Type B pancreatic cell (in vitro differentiated cells): ENCODE measurements at regions not wholly inside any gene's neighbourhood (a gene's known extent, or its start where the extent isn't known, plus 50 kb on each side); places are given as distances from the start of the nearest gene placed in this dataset.
"Not testable (repeated sequence)": the region's sequence is repeated elsewhere in the genome, so short reads cannot be mapped to it uniquely, and the experiment has no call there.

Experiments used
- DNase-seq: peaks from one replicate; pipeline ENCODE4 v3.0.0; 2021; ENCODE audit warnings: mixed read lengths; ENCODE audit not compliant: unreplicated experiment; ENCODE audit errors: extremely low spot score
- H3K27ac Mint-ChIP-seq: 2 replicates; pipeline ENCODE4 v1.8.0; 2021; ENCODE audit warnings: mild to moderate bottlenecking, mixed read lengths
- H3K27me3 Mint-ChIP-seq: 2 replicates; pipeline ENCODE4 v1.8.0; 2021; ENCODE audit warnings: mixed read lengths
- H3K36me3 Mint-ChIP-seq: 2 replicates; pipeline ENCODE4 v1.8.0; 2021; ENCODE audit warnings: mixed read lengths
- H3K4me1 Mint-ChIP-seq: one replicate; pipeline ENCODE4 v1.8.0; 2021; ENCODE audit warnings: mixed read lengths; ENCODE audit not compliant: unreplicated experiment
- H3K4me3 Mint-ChIP-seq: 2 replicates; pipeline ENCODE4 v1.8.0; 2021; ENCODE audit warnings: mild to moderate bottlenecking, mixed read lengths
- H3K9me3 Mint-ChIP-seq: 2 replicates; pipeline ENCODE4 v1.8.0; 2021; ENCODE audit warnings: mixed read lengths
- CTCF ChIP-seq: fragments of 200-600 bp; sonication (generic); conservative IDR thresholded peaks from 2 replicates; pipeline ENCODE4 v1.5.0; 2021; ENCODE audit warnings: antibody characterized with exemption, mild to moderate bottlenecking

DNA sequence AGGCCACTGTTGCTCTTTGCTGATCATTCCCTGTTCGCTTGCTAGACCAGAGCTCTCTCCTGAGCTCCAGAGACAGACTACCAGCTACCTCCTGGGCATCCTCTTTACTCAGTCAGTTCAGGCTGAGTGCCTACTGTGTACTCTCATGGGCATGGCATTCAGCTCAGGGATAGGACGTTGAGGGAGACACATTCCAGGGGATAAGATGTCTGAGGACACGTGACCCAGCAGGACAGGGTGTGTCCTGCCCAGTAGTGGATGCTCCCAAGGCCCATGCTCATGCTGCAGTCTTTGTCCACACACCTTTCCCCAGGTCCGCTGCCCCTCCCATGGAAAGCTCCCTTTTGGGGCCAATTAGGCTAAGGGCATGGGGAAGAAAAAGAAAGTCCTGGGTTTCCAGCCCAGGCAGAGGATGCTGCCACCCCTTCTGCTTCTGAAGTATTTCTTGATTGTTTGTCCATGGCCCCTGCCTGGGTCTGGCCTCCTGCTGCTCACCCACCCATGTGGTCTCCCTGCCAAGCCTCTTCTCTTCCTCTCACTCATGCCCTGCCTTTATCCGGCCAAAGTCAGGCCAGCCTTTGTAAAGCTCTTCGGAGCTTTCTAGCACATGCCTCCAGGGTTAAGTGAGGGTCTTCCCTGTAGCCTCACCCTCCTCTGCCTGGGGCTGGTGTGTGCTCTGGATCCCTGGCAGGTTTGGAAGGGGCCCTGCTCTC is 60.5 kb upstream of the PITX1 start:
- H3K27ac Mint-ChIP-seq = no peak overlapping the region
- peaks cover 33% of the 10 kb centered on the region for H3K27me3 Mint-ChIP-seq
- no peak for DNase-seq
- no peaks in the 10 kb centered on the region for H3K36me3 Mint-ChIP-seq
- no peaks in the 10 kb centered on the region for H3K4me1 Mint-ChIP-seq
- no peak overlapping the region for H3K4me3 Mint-ChIP-seq
- TF ChIP-seq CTCF = no peak
- H3K9me3 Mint-ChIP-seq = no peaks in the 10 kb centered on the region

- H3K4me1 Mint-ChIP-seq, H3K27ac Mint-ChIP-seq, H3K4me3 Mint-ChIP-seq, DNase-seq, H3K36me3 Mint-ChIP-seq, H3K9me3 Mint-ChIP-seq: not testable (repeated sequence)
- H3K27me3 Mint-ChIP-seq = peaks cover 41% of the 10 kb centered on the region
Measured at GRCh38 chr5:135093483-135093882, 59.5 kb upstream of the PITX1 start.

- H3K9me3 Mint-ChIP-seq = no peaks in the 10 kb centered on the region
- no peak for TF ChIP-seq CTCF
- peaks cover 45% of the 10 kb centered on the region for H3K27me3 Mint-ChIP-seq
- no peaks in the 10 kb centered on the region for H3K4me1 Mint-ChIP-seq
- no peaks in the 10 kb centered on the region for H3K36me3 Mint-ChIP-seq
- no peak for DNase-seq
- H3K4me3 Mint-ChIP-seq = no peak overlapping the region
- H3K27ac Mint-ChIP-seq = no peak overlapping the region
Measured at GRCh38 chr5:135092476-135092875, 58.4 kb upstream of the PITX1 start.

- H3K9me3 Mint-ChIP-seq = no peaks in the 10 kb centered on the region
- TF ChIP-seq CTCF = no peak
- H3K4me1 Mint-ChIP-seq = no peaks in the 10 kb centered on the region
- H3K36me3 Mint-ChIP-seq = no peaks in the 10 kb centered on the region
- H3K4me3 Mint-ChIP-seq = no peak overlapping the region
- no peak for DNase-seq
- no peak overlapping the region for H3K27ac Mint-ChIP-seq
- peaks cover 47% of the 10 kb centered on the region for H3K27me3 Mint-ChIP-seq
Measured at GRCh38 chr5:135091286-135091685, 57.3 kb upstream of the PITX1 start.

DNA sequence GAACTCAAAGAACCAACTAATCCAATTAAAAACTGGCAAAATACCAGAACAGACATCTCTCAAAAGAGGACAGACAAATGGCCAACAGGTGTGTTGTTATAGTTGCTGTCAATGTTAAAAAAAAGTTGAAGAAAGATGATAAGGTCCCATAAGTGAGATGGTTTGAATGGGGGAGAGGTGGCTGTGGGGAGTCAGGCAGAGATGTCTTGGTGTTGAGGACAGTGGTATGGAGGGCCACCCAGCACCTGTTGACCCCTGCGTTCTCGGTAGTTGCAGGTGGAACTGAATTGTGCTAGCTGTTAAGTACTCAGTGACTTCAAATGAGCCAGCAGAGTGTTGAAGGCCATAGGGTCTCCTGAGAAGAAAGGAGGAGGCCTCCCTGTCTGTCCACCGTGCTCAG is 55.9 kb upstream of the PITX1 start:
- H3K36me3 Mint-ChIP-seq = no peaks in the 10 kb centered on the region
- TF ChIP-seq CTCF = no peak
- no peaks in the 10 kb centered on the region for H3K9me3 Mint-ChIP-seq
- peaks cover 39% of the 10 kb centered on the region for H3K27me3 Mint-ChIP-seq
- H3K4me1 Mint-ChIP-seq = no peaks in the 10 kb centered on the region
- DNase-seq = no peak
- no peak overlapping the region for H3K4me3 Mint-ChIP-seq
- H3K27ac Mint-ChIP-seq = no peak overlapping the region

DNA sequence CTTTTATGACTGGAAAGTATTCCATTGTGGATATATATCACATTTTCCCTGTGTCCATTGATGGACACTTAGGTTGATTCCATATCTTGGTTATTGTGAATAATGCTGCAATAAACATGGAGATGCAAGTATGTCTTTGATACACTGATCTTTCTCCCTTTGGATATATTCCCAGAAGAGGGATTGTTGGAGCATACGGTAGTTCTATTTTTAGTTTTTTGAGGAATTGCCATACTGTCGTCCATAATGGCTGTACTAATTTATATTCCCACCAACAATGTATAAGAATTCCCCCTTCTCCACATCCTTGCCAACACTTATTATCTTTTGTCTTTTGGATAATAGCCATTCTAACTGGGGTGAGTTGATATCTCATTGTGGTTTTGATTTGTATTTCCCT is 54.9 kb upstream of the PITX1 start:
- no peaks in the 10 kb centered on the region for H3K4me1 Mint-ChIP-seq
- H3K9me3 Mint-ChIP-seq = no peaks in the 10 kb centered on the region
- DNase-seq = no peak
- H3K27me3 Mint-ChIP-seq = peaks cover 46% of the 10 kb centered on the region
- TF ChIP-seq CTCF = no peak
- H3K27ac Mint-ChIP-seq = no peak overlapping the region
- no peaks in the 10 kb centered on the region for H3K36me3 Mint-ChIP-seq
- H3K4me3 Mint-ChIP-seq = no peak overlapping the region
